ENCODE measurements at regions not wholly inside any gene's neighbourhood (a gene's known extent, or its start where the extent isn't known, plus 50 kb on each side); places are given as distances from the start of the nearest gene placed in this dataset.
"Not testable (repeated sequence)": the region's sequence is repeated elsewhere in the genome, so short reads cannot be mapped to it uniquely, and the experiment has no call there.

- no peak for DNase-seq (ENCODE audit: low read depth in 2 of 2)
These were observed 935.9 kb upstream of the EPHA5 start for GRCh38 chr4:66606215-66606614.

GRCh38 chr4:66604192-66604591 is 933.9 kb upstream of the EPHA5 start:
- DNase-seq (ENCODE audit: low read depth in 2 of 2), result no peak

GRCh38 chr4:66602622-66603021 is 932.3 kb upstream of the EPHA5 start:
- DNase-seq (ENCODE audit: low read depth in 2 of 2), result no peak

- no peak for DNase-seq (ENCODE audit: low read depth in 2 of 2)
These were observed 921.7 kb upstream of the EPHA5 start for GRCh38 chr4:66591968-66592367.

- no peak for DNase-seq (ENCODE audit: low read depth in 2 of 2)
These were observed 920.4 kb upstream of the EPHA5 start for GRCh38 chr4:66590488-66591215.

GRCh38 chr4:66589183-66589582 is 918.9 kb upstream of the EPHA5 start:
- no peak for DNase-seq (ENCODE audit: low read depth in 2 of 2)

- DNase-seq (ENCODE audit: low read depth in 2 of 2), result no peak
These were observed 915.5 kb upstream of the EPHA5 start for GRCh38 chr4:66585767-66586166.

- no peak for DNase-seq (ENCODE audit: low read depth in 2 of 2)
These were observed 907.6 kb upstream of the EPHA5 start for GRCh38 chr4:66577922-66578321.

- no peak for DNase-seq (ENCODE audit: low read depth in 2 of 2)
These were observed 904.9 kb upstream of the EPHA5 start for GRCh38 chr4:66575008-66575696.

- DNase-seq (ENCODE audit: low read depth in 2 of 2), result no peak
These were observed 904.1 kb upstream of the EPHA5 start for GRCh38 chr4:66574145-66574978.

- no peak for DNase-seq (ENCODE audit: low read depth in 2 of 2)
These were observed 902.7 kb upstream of the EPHA5 start for GRCh38 chr4:66572949-66573348.

GRCh38 chr4:66571145-66571695 is 900.9 kb upstream of the EPHA5 start:
- DNase-seq (ENCODE audit: low read depth in 2 of 2), result no peak

GRCh38 chr4:66569228-66569627 is 898.9 kb upstream of the EPHA5 start:
- DNase-seq (ENCODE audit: low read depth in 2 of 2), result no peak

- DNase-seq (ENCODE audit: low read depth in 2 of 2), result no peak
These were observed 898.1 kb upstream of the EPHA5 start for GRCh38 chr4:66568431-66568830.

- no peak for DNase-seq (ENCODE audit: low read depth in 2 of 2)
These were observed 897.7 kb upstream of the EPHA5 start for GRCh38 chr4:66568001-66568400.

- no peak for DNase-seq (ENCODE audit: low read depth in 2 of 2)
These were observed 897.3 kb upstream of the EPHA5 start for GRCh38 chr4:66567551-66567950.

- no peak for DNase-seq (ENCODE audit: low read depth in 2 of 2)
These were observed 895.5 kb upstream of the EPHA5 start for GRCh38 chr4:66565801-66566200.

GRCh38 chr4:66564901-66565651 is 894.8 kb upstream of the EPHA5 start:
- no peak for DNase-seq (ENCODE audit: low read depth in 2 of 2)

- DNase-seq (ENCODE audit: low read depth in 2 of 2), result no peak
These were observed 892.1 kb upstream of the EPHA5 start for GRCh38 chr4:66562276-66562806.

- DNase-seq (ENCODE audit: low read depth in 2 of 2), result not testable (repeated sequence)
These were observed 891.3 kb upstream of the EPHA5 start for GRCh38 chr4:66561465-66562053.

- no peak for DNase-seq (ENCODE audit: low read depth in 2 of 2)
These were observed 888.4 kb upstream of the EPHA5 start for GRCh38 chr4:66558651-66559050.

Data from stimulated activated CD8-positive, alpha-beta memory T cell treated with anti-CD3 and anti-CD28 coated beads, Interleukin-15, amount 100 ng/mL, for 48 hours (primary cell).